MM.1S (cell line): ENCODE measurements at regions not wholly inside any gene's neighbourhood (a gene's known extent, or its start where the extent isn't known, plus 50 kb on each side); places are given as distances from the start of the nearest gene placed in this dataset.
A peak's percentile ranks its signal among the peaks of the same experiment; 100 is the strongest.

ENCODE experiments used
- DNase-seq: peaks from one replicate; pipeline ENCODE4 v3.0.0-alpha.2; 2015
- H2AFZ ChIP-seq: fragments of 300-600 bp; sonication (generic); 2 replicates; pipeline ENCODE4 v1.6.0; 2016; ENCODE audit warnings: antibody characterized with exemption, low read length
- H3F3A ChIP-seq: fragments of 300-600 bp; sonication (generic); 2 replicates; pipeline ENCODE4 v1.6.1; 2016; ENCODE audit warnings: mild to moderate bottlenecking, antibody characterized with exemption, low read length, moderate library complexity, mixed read lengths; ENCODE audit not compliant: insufficient read depth
- H3K27ac ChIP-seq: fragments of 300-600 bp; sonication (generic); 2 replicates; pipeline ENCODE4 v1.5.1; 2016; ENCODE audit warnings: mild to moderate bottlenecking, low read length
- H3K27me3 ChIP-seq: fragments of 300-600 bp; sonication (generic); replicated peaks from 2 replicates; pipeline ENCODE4 v1.6.0; 2016; ENCODE audit warnings: low read length; ENCODE audit not compliant: insufficient read depth
- H3K36me3 ChIP-seq: fragments of 300-600 bp; sonication (generic); replicated peaks from 2 replicates; pipeline ENCODE4 v1.6.1; 2016; ENCODE audit warnings: mild to moderate bottlenecking, low read length, mixed read lengths; ENCODE audit not compliant: insufficient read depth
- H3K4me1 ChIP-seq: fragments of 300-600 bp; sonication (generic); 2 replicates; pipeline ENCODE4 v1.6.1; 2016; ENCODE audit warnings: low read length, mixed read lengths
- H3K4me2 ChIP-seq: fragments of 300-600 bp; sonication (generic); 2 replicates; pipeline ENCODE4 v1.6.0; 2016; ENCODE audit warnings: low read depth, low read length
- H3K4me3 ChIP-seq: fragments of 300-600 bp; sonication (generic); 2 replicates; pipeline ENCODE4 v1.5.1; 2016; ENCODE audit warnings: low read length, mixed read lengths
- H3K79me2 ChIP-seq: fragments of 300-600 bp; sonication (generic); 2 replicates; pipeline ENCODE4 v1.6.1; 2016; ENCODE audit warnings: mixed run types, low read length, mixed read lengths
- H3K9ac ChIP-seq: fragments of 300-600 bp; sonication (generic); 2 replicates; pipeline ENCODE4 v1.6.1; 2016; ENCODE audit warnings: low read length, mixed read lengths
- H3K9me2 ChIP-seq: fragments of 300-600 bp; sonication (generic); replicated peaks from 2 replicates; pipeline ENCODE4 v1.6.1; 2016; ENCODE audit warnings: mild to moderate bottlenecking, low read length, mixed read lengths; ENCODE audit not compliant: insufficient read depth
- H3K9me3 ChIP-seq: fragments of 300-600 bp; sonication (generic); replicated peaks from 2 replicates; pipeline ENCODE4 v1.6.1; 2016; ENCODE audit warnings: mild to moderate bottlenecking, low read length, mixed read lengths; ENCODE audit not compliant: insufficient read depth
- H4K20me1 ChIP-seq: fragments of 300-600 bp; sonication (generic); 2 replicates; pipeline ENCODE4 v1.6.1; 2016; ENCODE audit warnings: mild to moderate bottlenecking, low read length, moderate library complexity, mixed read lengths; ENCODE audit not compliant: insufficient read depth
- EZH2phosphoT487 ChIP-seq: fragments of 300-600 bp; sonication (generic); IDR thresholded peaks from 2 replicates; pipeline ENCODE4 v1.6.1; 2018; ENCODE audit warnings: antibody characterized with exemption, low read length
- TF ChIP-seq, protein P1 (sequence below): fragments of 300-600 bp; sonication (generic); IDR thresholded peaks from 2 replicates; pipeline ENCODE4 v1.5.1; 2016; ENCODE audit warnings: antibody characterized with exemption, low read length, mixed read lengths

GRCh38 chr18:59087391-59087790, 52.3 kb upstream of the SEC11C start:
- 0 out of 2 replicates have a peak overlapping the region, but pooled peaks have one; percentile 17 for H2AFZ ChIP-seq
- peak overlapping the region; percentile 94 for H3K27ac ChIP-seq
- H3K4me1 ChIP-seq, result peaks cover 53% of the 10 kb centered on the region
- H3K4me3 ChIP-seq, result no peak overlapping the region
- peak; percentile 97 for DNase-seq
- peak overlapping the region; percentile 57 for H3K9ac ChIP-seq
- peaks cover 48% of the 10 kb centered on the region for H3F3A ChIP-seq
- TF ChIP-seq EZH2phosphoT487, result no peak
- TF ChIP-seq, protein P1, sequence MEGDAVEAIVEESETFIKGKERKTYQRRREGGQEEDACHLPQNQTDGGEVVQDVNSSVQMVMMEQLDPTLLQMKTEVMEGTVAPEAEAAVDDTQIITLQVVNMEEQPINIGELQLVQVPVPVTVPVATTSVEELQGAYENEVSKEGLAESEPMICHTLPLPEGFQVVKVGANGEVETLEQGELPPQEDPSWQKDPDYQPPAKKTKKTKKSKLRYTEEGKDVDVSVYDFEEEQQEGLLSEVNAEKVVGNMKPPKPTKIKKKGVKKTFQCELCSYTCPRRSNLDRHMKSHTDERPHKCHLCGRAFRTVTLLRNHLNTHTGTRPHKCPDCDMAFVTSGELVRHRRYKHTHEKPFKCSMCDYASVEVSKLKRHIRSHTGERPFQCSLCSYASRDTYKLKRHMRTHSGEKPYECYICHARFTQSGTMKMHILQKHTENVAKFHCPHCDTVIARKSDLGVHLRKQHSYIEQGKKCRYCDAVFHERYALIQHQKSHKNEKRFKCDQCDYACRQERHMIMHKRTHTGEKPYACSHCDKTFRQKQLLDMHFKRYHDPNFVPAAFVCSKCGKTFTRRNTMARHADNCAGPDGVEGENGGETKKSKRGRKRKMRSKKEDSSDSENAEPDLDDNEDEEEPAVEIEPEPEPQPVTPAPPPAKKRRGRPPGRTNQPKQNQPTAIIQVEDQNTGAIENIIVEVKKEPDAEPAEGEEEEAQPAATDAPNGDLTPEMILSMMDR, result no peak
- H3K79me2 ChIP-seq, result no peaks in the 10 kb centered on the region
- H3K9me2 ChIP-seq, result no peaks in the 10 kb centered on the region
- H3K4me2 ChIP-seq, result peak overlapping the region; percentile 59
- no peaks in the 10 kb centered on the region for H3K36me3 ChIP-seq
- no peaks in the 10 kb centered on the region for H3K27me3 ChIP-seq
- H3K9me3 ChIP-seq, result no peaks in the 10 kb centered on the region
- no peaks in the 10 kb centered on the region for H4K20me1 ChIP-seq
